CD14-positive monocyte (primary cell): ENCODE measurements at regions not wholly inside any gene's neighbourhood (a gene's known extent, or its start where the extent isn't known, plus 50 kb on each side); places are given as distances from the start of the nearest gene placed in this dataset.

Experiments used
- DNase-seq, 3 donors: peaks; one replicate each; pipeline ENCODE4 v3.0.0-alpha.2; 2011 to 2022
- H2AFZ ChIP-seq: 2 replicates; pipeline ENCODE4 v1.6.0; 2012; ENCODE audit warnings: mild to moderate bottlenecking, low read depth, low read length, inconsistent platforms; ENCODE audit not compliant: insufficient read depth, poor library complexity, severe bottlenecking
- H3K27ac ChIP-seq, 2 donors: 1 replicate in 1 of 2; 2 replicates in 1 of 2; pipeline ENCODE4 v1.5.1; 2012 to 2013; ENCODE audit warnings: low read length in 2 of 2, control low read depth in 1 of 2, inconsistent platforms in 1 of 2, low read depth in 1 of 2, mild to moderate bottlenecking in 1 of 2
- H3K27me3 ChIP-seq, 2 donors: one replicate each; pipeline versions ENCODE4 v1.6.0 to v1.6.1; 2011 to 2013; ENCODE audit warnings: low read length in 2 of 2; ENCODE audit not compliant: control insufficient read depth in 2 of 2, insufficient read depth in 2 of 2
- H3K36me3 ChIP-seq, 2 donors: replicated peaks in 1 of 2; 1 replicate in 1 of 2; 2 replicates in 1 of 2; pipeline versions ENCODE4 v1.5.1 to v1.6.1; 2012 to 2013; ENCODE audit warnings: low read length in 2 of 2, control low read depth in 1 of 2, inconsistent platforms in 1 of 2, mild to moderate bottlenecking in 1 of 2; ENCODE audit not compliant: insufficient read depth in 2 of 2, control insufficient read depth in 1 of 2
- H3K4me1 ChIP-seq, 2 donors: 1 replicate in 1 of 2; 2 replicates in 1 of 2; pipeline versions ENCODE4 v1.5.1 to v1.6.1; 2012 to 2013; ENCODE audit warnings: low read length in 2 of 2, control low read depth in 1 of 2, inconsistent platforms in 1 of 2, mild to moderate bottlenecking in 1 of 2, moderate library complexity in 1 of 2; ENCODE audit not compliant: insufficient read depth in 2 of 2, control insufficient read depth in 1 of 2
- H3K4me2 ChIP-seq: replicated peaks from 2 replicates; pipeline ENCODE3; 2012; ENCODE audit warnings: low read length, moderate library complexity, mild to moderate bottlenecking; ENCODE audit not compliant: poor library complexity, severe bottlenecking; ENCODE audit errors: extremely low read depth
- H3K4me3 ChIP-seq, 3 experiments: fragments of 200-600 bp in 1 of 3; sonication (generic) in 1 of 3; replicated peaks in 1 of 3; 1 replicate in 2 of 3; 2 replicates in 1 of 3; pipeline ENCODE4 v1.5.1; 2011 to 2013; ENCODE audit warnings: low read length in 3 of 3, mild to moderate bottlenecking in 3 of 3, control low read depth in 2 of 3, low read depth in 2 of 3, inconsistent platforms in 1 of 3, moderate library complexity in 1 of 3
- H3K79me2 ChIP-seq: 2 replicates; pipeline ENCODE4 v1.6.0; 2012; ENCODE audit warnings: mild to moderate bottlenecking, control low read depth, inconsistent platforms, low read length, moderate library complexity; ENCODE audit not compliant: insufficient read depth
- H3K9ac ChIP-seq: 2 replicates; pipeline ENCODE4 v1.6.0; 2017; ENCODE audit warnings: low read length, mild to moderate bottlenecking; ENCODE audit not compliant: insufficient read depth, poor library complexity, severe bottlenecking
- H3K9me3 ChIP-seq, 2 donors: replicated peaks in 1 of 2; 1 replicate in 1 of 2; 2 replicates in 1 of 2; pipeline versions ENCODE4 v1.5.1 to v1.6.1; 2012 to 2013; ENCODE audit warnings: low read length in 2 of 2, control low read depth in 1 of 2; ENCODE audit not compliant: control insufficient read depth in 1 of 2, insufficient read depth in 1 of 2
- H4K20me1 ChIP-seq: 2 replicates; pipeline ENCODE4 v1.6.0; 2012; ENCODE audit warnings: mild to moderate bottlenecking, low read length, control low read depth, moderate library complexity; ENCODE audit not compliant: insufficient read depth
- H3K27ac Mint-ChIP-seq, 7 donors: one replicate each; pipeline ENCODE4 v1.8.0; 2020; ENCODE audit warnings: mild to moderate bottlenecking in 7 of 7, mixed read lengths in 7 of 7, moderate library complexity in 6 of 7, inconsistent platforms in 2 of 7
- H3K27me3 Mint-ChIP-seq, 3 donors: one replicate each; pipeline ENCODE4 v1.8.0; 2021 to 2022; ENCODE audit warnings: low read depth in 3 of 3, mild to moderate bottlenecking in 3 of 3, mixed read lengths in 3 of 3, moderate library complexity in 3 of 3, inconsistent platforms in 1 of 3
- H3K36me3 Mint-ChIP-seq, 2 donors: one replicate each; pipeline ENCODE4 v1.8.0; 2020; ENCODE audit warnings: mixed read lengths in 2 of 2, inconsistent platforms in 1 of 2, mild to moderate bottlenecking in 1 of 2
- H3K4me1 Mint-ChIP-seq: one replicate; pipeline ENCODE4 v1.8.0; 2020; ENCODE audit warnings: mild to moderate bottlenecking, mixed read lengths
- H3K4me3 Mint-ChIP-seq, 2 donors: one replicate each; pipeline ENCODE4 v1.8.0; 2020; ENCODE audit warnings: mild to moderate bottlenecking in 2 of 2, mixed read lengths in 2 of 2, moderate library complexity in 1 of 2
- H3K9me3 Mint-ChIP-seq, 7 donors: one replicate each; pipeline ENCODE4 v1.8.0; 2020 to 2022; ENCODE audit warnings: mixed read lengths in 7 of 7, mild to moderate bottlenecking in 6 of 7, moderate library complexity in 6 of 7, inconsistent platforms in 2 of 7
- WGBS: methylation state at CpG from one replicate; pipeline ENCODE4 v1.1.5; 2013; ENCODE audit warnings: missing lambda C conversion rate; ENCODE audit not compliant: insufficient coverage; 5-methylcytosine and 5-hydroxymethylcytosine counted together
- intact Hi-C, 2 donors: fragments of 100-400 bp; cut with micrococcal nuclease; formaldehyde crosslinking; loops; one replicate each; pipeline versions ENCODE4 v1.15.0 to v1.15.1; 2023
- TF ChIP-seq, protein P1 (sequence below): fragments of 200-600 bp; IDR thresholded peaks from one replicate; pipeline ENCODE4 v1.8.0; 2022; ENCODE audit warnings: antibody characterized with exemption, mild to moderate bottlenecking

DNA sequence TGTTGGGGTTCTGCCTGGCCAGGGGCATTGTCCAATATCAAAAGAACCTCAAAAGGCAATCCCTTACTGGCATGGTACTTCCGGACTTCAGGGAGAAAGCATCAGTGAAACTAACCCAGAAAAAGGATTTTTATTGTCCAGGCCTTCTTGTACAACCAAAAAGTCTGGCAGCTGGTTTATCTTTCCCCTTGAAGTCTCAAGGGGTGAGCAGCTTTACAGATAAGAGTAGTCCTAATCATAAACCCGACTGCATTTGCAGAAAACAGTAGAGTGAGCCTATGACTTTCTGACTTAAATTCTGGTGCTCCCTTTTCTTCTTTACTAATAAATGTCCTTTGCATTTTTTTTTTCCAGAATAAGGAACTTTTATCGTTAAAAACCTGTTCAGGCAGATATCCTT lies 104.0 kb upstream of the CHRM3 start:
- Histone ChIP-seq H3K4me3 (no peak overlapping the region), H3K36me3 (no peaks in the 10 kb centered on the region), H3K4me2 (no peak overlapping the region), H3K27ac (no peak overlapping the region), H2AFZ (no peak overlapping the region), H3K79me2 (no peaks in the 10 kb centered on the region), H4K20me1 (no peaks in the 10 kb centered on the region), H3K9me3 (no peaks in the 10 kb centered on the region), H3K9ac (no peak overlapping the region), H3K27me3 (no peaks in the 10 kb centered on the region), H3K4me1 (no peaks in the 10 kb centered on the region)
- 78% methylated on average over 1 of the region's 3 CpGs for WGBS
- Mint-ChIP-seq H3K4me1 (no peaks in the 10 kb centered on the region), H3K9me3 (peaks cover 0 to 7% (median 2%) of the 10 kb centered on the region in 7 donors), H3K27ac (no peak overlapping the region), H3K36me3 (no peaks in the 10 kb centered on the region), H3K27me3 (no peaks in the 10 kb centered on the region), H3K4me3 (no peak overlapping the region)
- intact Hi-C loops, result no loop called here
- TF ChIP-seq, protein P1, sequence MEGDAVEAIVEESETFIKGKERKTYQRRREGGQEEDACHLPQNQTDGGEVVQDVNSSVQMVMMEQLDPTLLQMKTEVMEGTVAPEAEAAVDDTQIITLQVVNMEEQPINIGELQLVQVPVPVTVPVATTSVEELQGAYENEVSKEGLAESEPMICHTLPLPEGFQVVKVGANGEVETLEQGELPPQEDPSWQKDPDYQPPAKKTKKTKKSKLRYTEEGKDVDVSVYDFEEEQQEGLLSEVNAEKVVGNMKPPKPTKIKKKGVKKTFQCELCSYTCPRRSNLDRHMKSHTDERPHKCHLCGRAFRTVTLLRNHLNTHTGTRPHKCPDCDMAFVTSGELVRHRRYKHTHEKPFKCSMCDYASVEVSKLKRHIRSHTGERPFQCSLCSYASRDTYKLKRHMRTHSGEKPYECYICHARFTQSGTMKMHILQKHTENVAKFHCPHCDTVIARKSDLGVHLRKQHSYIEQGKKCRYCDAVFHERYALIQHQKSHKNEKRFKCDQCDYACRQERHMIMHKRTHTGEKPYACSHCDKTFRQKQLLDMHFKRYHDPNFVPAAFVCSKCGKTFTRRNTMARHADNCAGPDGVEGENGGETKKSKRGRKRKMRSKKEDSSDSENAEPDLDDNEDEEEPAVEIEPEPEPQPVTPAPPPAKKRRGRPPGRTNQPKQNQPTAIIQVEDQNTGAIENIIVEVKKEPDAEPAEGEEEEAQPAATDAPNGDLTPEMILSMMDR, result no peak
- no peak for DNase-seq

DNA sequence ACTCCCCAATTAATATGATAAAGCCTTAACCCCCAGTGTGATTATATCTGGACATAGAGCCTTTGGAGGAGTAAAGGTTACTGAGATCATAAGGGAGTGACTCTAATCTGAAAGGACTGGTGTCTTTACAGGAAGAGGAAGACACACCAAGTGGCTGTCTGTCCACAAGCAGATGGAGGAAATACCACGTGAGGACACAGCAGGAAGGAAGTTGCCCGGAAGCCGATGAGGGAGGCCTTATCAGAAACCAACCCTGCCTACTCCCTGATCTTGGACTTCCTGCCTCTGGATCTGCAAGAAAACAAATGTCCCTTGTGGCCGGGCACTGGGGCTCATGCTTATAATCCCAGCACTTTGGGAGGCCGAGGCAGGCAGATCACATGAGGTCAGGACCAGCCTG lies 110.3 kb upstream of the CHRM3 start:
- Histone ChIP-seq H3K9ac (no peak overlapping the region), H3K79me2 (no peaks in the 10 kb centered on the region), H3K27ac (no peak overlapping the region), H3K4me3 (no peak overlapping the region), H2AFZ (no peak overlapping the region), H3K9me3 (peaks cover 5 to 9% of the 10 kb centered on the region in 2 donors), H3K27me3 (no peaks in the 10 kb centered on the region), H3K4me2 (no peak overlapping the region), H3K4me1 (no peaks in the 10 kb centered on the region), H4K20me1 (no peaks in the 10 kb centered on the region), H3K36me3 (no peaks in the 10 kb centered on the region)
- Mint-ChIP-seq H3K9me3 (peaks cover 4 to 15% (median 13%) of the 10 kb centered on the region in 7 donors), H3K27ac (no peak overlapping the region), H3K27me3 (peaks cover 0 to 4% (median 0%) of the 10 kb centered on the region in 3 donors), H3K36me3 (no peaks in the 10 kb centered on the region), H3K4me3 (no peak overlapping the region), H3K4me1 (no peaks in the 10 kb centered on the region)
- DNase-seq, result no peak
- TF ChIP-seq, protein P1, result no peak
- WGBS, result 16% methylated on average over 5 of the region's 5 CpGs
- intact Hi-C loops, result no loop called here
